ENCODE measurements at regions not wholly inside any gene's neighbourhood (a gene's known extent, or its start where the extent isn't known, plus 50 kb on each side); places are given as distances from the start of the nearest gene placed in this dataset.

- no peak overlapping the region for H3K27ac ChIP-seq
- TF ChIP-seq CTCF (conservative IDR thresholded peaks at IDR 0.05) (no peak), ZFX (IDR thresholded peaks at IDR 0.05) (no peak)
These were observed 128.1 kb upstream of the FOXF1 start for GRCh38 chr16:86382067-86382773.

GRCh38 chr16:86382774-86383407 lies 127.4 kb upstream of the FOXF1 start:
- TF ChIP-seq ZFX (IDR thresholded peaks at IDR 0.05) (no peak), CTCF (conservative IDR thresholded peaks at IDR 0.05) (no peak)
- no peak overlapping the region for H3K27ac ChIP-seq

GRCh38 chr16:86383488-86384262 lies 126.7 kb upstream of the FOXF1 start:
- H3K27ac ChIP-seq = no peak overlapping the region

GRCh38 chr16:86384263-86384649 lies 126.1 kb upstream of the FOXF1 start:
- TF ChIP-seq CTCF (conservative IDR thresholded peaks at IDR 0.05) (no peak), ZFX (IDR thresholded peaks at IDR 0.05) (no peak)
- H3K27ac ChIP-seq = no peak overlapping the region

More at GRCh38 chr16:86383488-86384262, 126.7 kb upstream of the FOXF1 start:
- TF ChIP-seq CTCF (conservative IDR thresholded peaks at IDR 0.05) (no peak), ZFX (IDR thresholded peaks at IDR 0.05) (no peak)

GRCh38 chr16:86384980-86385379 lies 125.3 kb upstream of the FOXF1 start:
- no peak overlapping the region for H3K27ac ChIP-seq
- TF ChIP-seq CTCF (conservative IDR thresholded peaks at IDR 0.05) (no peak), ZFX (IDR thresholded peaks at IDR 0.05) (no peak)

GRCh38 chr16:86387468-86388440 lies 122.6 kb upstream of the FOXF1 start:
- TF ChIP-seq ZFX (IDR thresholded peaks at IDR 0.05) (no peak), CTCF (conservative IDR thresholded peaks at IDR 0.05) (no peak)
- no peak overlapping the region for H3K27ac ChIP-seq

Measured in C4-2B (cell line).